GM12878 (cell line): ENCODE measurements at regions not wholly inside any gene's neighbourhood (a gene's known extent, or its start where the extent isn't known, plus 50 kb on each side); places are given as distances from the start of the nearest gene placed in this dataset.

ENCODE experiments used
- EZH2 ChIP-seq: IDR thresholded peaks from 2 replicates; pipeline ENCODE4 v1.6.1; 2012; ENCODE audit warnings: low read depth, mild to moderate bottlenecking, control low read depth, inconsistent platforms, low read length, borderline replicate concordance; ENCODE audit not compliant: control insufficient read depth
- FOXM1 ChIP-seq: IDR thresholded peaks from 2 replicates; pipeline ENCODE4 v1.6.1; 2012; ENCODE audit warnings: low read depth, mild to moderate bottlenecking, inconsistent platforms, low read length, moderate library complexity
- NFYB ChIP-seq: IDR thresholded peaks from 2 replicates; pipeline ENCODE4 v1.6.1; 2011; ENCODE audit warnings: low read depth, mild to moderate bottlenecking, low read length, improper control_type of control experiment, moderate library complexity; ENCODE audit not compliant: insufficient read depth
- POLR2A ChIP-seq: IDR thresholded peaks from 2 replicates; pipeline ENCODE4 v1.6.1; 2011; ENCODE audit warnings: low read depth, mild to moderate bottlenecking, low read length
- ZNF274 ChIP-seq: IDR thresholded peaks from one replicate; pipeline ENCODE4 v1.8.0; 2011; ENCODE audit not compliant: insufficient read length, insufficient read depth
- TF ChIP-seq, protein P1 (sequence below), 3 experiments: IDR thresholded peaks in 2 of 3; conservative IDR thresholded peaks in 1 of 3; 2 replicates each; pipeline ENCODE4 v1.5.1; 2011; ENCODE audit warnings: low read depth in 3 of 3, low read length in 3 of 3, mild to moderate bottlenecking in 3 of 3, control low read depth in 2 of 3, moderate library complexity in 2 of 3, inconsistent platforms in 1 of 3, mixed read lengths in 1 of 3; ENCODE audit not compliant: control insufficient read depth in 2 of 3, insufficient read depth in 1 of 3; ENCODE audit errors: extremely low read depth in 1 of 3

DNA sequence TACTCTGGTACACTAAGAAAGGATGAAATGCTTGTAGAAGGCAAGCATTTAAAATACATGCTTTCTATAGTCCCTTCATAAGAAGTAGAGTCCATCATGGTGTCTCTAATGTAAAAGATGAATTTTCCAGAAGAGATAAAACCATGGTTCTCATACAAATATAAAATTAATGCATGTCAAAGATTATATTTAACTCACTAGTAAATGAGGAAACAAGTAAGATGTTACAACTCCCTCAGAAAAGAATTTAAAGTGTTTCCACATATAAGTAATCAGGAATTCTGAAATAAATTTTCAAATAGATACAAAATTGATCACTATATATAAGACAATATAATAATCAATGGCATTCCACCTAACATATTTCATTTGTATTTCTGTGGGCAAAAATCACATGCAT, 570.3 kb upstream of the CCDC54 start:
- TF ChIP-seq ZNF274 (no peak), POLR2A (no peak), FOXM1 (no peak), NFYB (no peak), EZH2 (no peak)
- TF ChIP-seq, protein P1, sequence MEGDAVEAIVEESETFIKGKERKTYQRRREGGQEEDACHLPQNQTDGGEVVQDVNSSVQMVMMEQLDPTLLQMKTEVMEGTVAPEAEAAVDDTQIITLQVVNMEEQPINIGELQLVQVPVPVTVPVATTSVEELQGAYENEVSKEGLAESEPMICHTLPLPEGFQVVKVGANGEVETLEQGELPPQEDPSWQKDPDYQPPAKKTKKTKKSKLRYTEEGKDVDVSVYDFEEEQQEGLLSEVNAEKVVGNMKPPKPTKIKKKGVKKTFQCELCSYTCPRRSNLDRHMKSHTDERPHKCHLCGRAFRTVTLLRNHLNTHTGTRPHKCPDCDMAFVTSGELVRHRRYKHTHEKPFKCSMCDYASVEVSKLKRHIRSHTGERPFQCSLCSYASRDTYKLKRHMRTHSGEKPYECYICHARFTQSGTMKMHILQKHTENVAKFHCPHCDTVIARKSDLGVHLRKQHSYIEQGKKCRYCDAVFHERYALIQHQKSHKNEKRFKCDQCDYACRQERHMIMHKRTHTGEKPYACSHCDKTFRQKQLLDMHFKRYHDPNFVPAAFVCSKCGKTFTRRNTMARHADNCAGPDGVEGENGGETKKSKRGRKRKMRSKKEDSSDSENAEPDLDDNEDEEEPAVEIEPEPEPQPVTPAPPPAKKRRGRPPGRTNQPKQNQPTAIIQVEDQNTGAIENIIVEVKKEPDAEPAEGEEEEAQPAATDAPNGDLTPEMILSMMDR (IDR thresholded peaks at IDR 0.05 in 2 of 3, conservative IDR thresholded peaks at IDR 0.05 in 1 of 3; ENCODE audit: control insufficient read depth in 2 of 3, extremely low read depth in 1 of 3, insufficient read depth in 1 of 3, low read depth in 3 of 3, low read length in 3 of 3): no peak
